ENCODE measurements at regions not wholly inside any gene's neighbourhood (a gene's known extent, or its start where the extent isn't known, plus 50 kb on each side); places are given as distances from the start of the nearest gene placed in this dataset.
"Not testable (repeated sequence)": the region's sequence is repeated elsewhere in the genome, so short reads cannot be mapped to it uniquely, and the experiment has no call there.

GRCh38 chr3:152623286-152623911 lies 211.5 kb upstream of the P2RY1 start:
- DNase-seq, result no peak

- no peak for DNase-seq
Observed at GRCh38 chr3:152626226-152626625, 208.7 kb upstream of the P2RY1 start.

- DNase-seq, result no peak
Observed at GRCh38 chr3:152628496-152628895, 206.4 kb upstream of the P2RY1 start.

GRCh38 chr3:152629363-152630122 lies 205.4 kb upstream of the P2RY1 start:
- DNase-seq, result no peak

GRCh38 chr3:152635389-152635788 lies 199.5 kb upstream of the P2RY1 start:
- DNase-seq, result no peak

- DNase-seq, result no peak
Observed at GRCh38 chr3:152636651-152637050, 198.3 kb upstream of the P2RY1 start.

- DNase-seq, result no peak
Observed at GRCh38 chr3:152638214-152638613, 196.7 kb upstream of the P2RY1 start.

GRCh38 chr3:152638707-152639450 lies 196.1 kb upstream of the P2RY1 start:
- DNase-seq, result no peak

GRCh38 chr3:152641198-152641597 lies 193.7 kb upstream of the P2RY1 start:
- no peak for DNase-seq

- DNase-seq, result no peak
Observed at GRCh38 chr3:152642658-152643057, 192.3 kb upstream of the P2RY1 start.

- DNase-seq, result no peak
Observed at GRCh38 chr3:152644478-152644877, 190.5 kb upstream of the P2RY1 start.

- DNase-seq, result no peak
Observed at GRCh38 chr3:152646004-152646403, 188.9 kb upstream of the P2RY1 start.

GRCh38 chr3:152650177-152650576 lies 184.8 kb upstream of the P2RY1 start:
- DNase-seq, result no peak

- DNase-seq, result not testable (repeated sequence)
Observed at GRCh38 chr3:152650923-152651322, 184.0 kb upstream of the P2RY1 start.

- no peak for DNase-seq
Observed at GRCh38 chr3:152656214-152656971, 178.5 kb upstream of the P2RY1 start.

- DNase-seq, result no peak
Observed at GRCh38 chr3:152656972-152657355, 178.0 kb upstream of the P2RY1 start.

GRCh38 chr3:152658977-152659720 lies 175.8 kb upstream of the P2RY1 start:
- no peak for DNase-seq

GRCh38 chr3:152662157-152662556 lies 172.8 kb upstream of the P2RY1 start:
- no peak for DNase-seq

GRCh38 chr3:152664766-152665165 lies 170.2 kb upstream of the P2RY1 start:
- DNase-seq, result no peak

GRCh38 chr3:152667267-152667666 lies 167.7 kb upstream of the P2RY1 start:
- no peak for DNase-seq

GRCh38 chr3:152669560-152669959 lies 165.4 kb upstream of the P2RY1 start:
- DNase-seq, result no peak
